ENCODE measurements at regions not wholly inside any gene's neighbourhood (a gene's known extent, or its start where the extent isn't known, plus 50 kb on each side); places are given as distances from the start of the nearest gene placed in this dataset.

GRCh38 chr2:184993746-184994145 lies 395.4 kb downstream of the ZNF804A start:
- no peak overlapping the region for H3K27ac Mint-ChIP-seq
- TF ChIP-seq USF2 (CRISPR knock-in tag; IDR thresholded peaks at IDR 0.05), result no peak
- TF ChIP-seq ZNF425 (CRISPR knock-in tag; conservative IDR thresholded peaks at IDR 0.05), result no peak
- TF ChIP-seq ZBTB21 (CRISPR knock-in tag; IDR thresholded peaks at IDR 0.05; ENCODE audit: borderline replicate concordance), result no peak
- no peak for TF ChIP-seq ZMAT4 (CRISPR knock-in tag; IDR thresholded peaks at IDR 0.05)
- no peak for TF ChIP-seq CREM (CRISPR knock-in tag; IDR thresholded peaks at IDR 0.05)
- TF ChIP-seq RELA (CRISPR knock-in tag; IDR thresholded peaks at IDR 0.05; ENCODE audit: borderline replicate concordance), result no peak
- TF ChIP-seq USF1 (CRISPR knock-in tag; IDR thresholded peaks at IDR 0.05), result no peak
- TF ChIP-seq ETV6 (CRISPR knock-in tag; IDR thresholded peaks at IDR 0.05), result no peak
- TF ChIP-seq PRRX2 (CRISPR knock-in tag; IDR thresholded peaks at IDR 0.05), result no peak
- no peak for TF ChIP-seq ZNF532 (CRISPR knock-in tag; IDR thresholded peaks at IDR 0.05; ENCODE audit: borderline replicate concordance)
- no peak for TF ChIP-seq ZNF121 (CRISPR knock-in tag; IDR thresholded peaks at IDR 0.05)
- no peak for TF ChIP-seq FOXJ3 (CRISPR knock-in tag; IDR thresholded peaks at IDR 0.05; ENCODE audit: borderline replicate concordance)
- no peak for TF ChIP-seq PRDM15 (CRISPR knock-in tag; IDR thresholded peaks at IDR 0.05)
- TF ChIP-seq ZNF671 (CRISPR knock-in tag; IDR thresholded peaks at IDR 0.05), result no peak
- TF ChIP-seq MLX (CRISPR knock-in tag; IDR thresholded peaks at IDR 0.05), result no peak
- ATAC-seq (no peak), DNase-seq (ENCODE audit: low spot score) (no peak)
- ChIA-PET CTCF (no interaction called here), POLR2A (no interaction called here)
- H3K4me1 Mint-ChIP-seq, result no peaks in the 10 kb centered on the region
- H3K36me3 Mint-ChIP-seq, result no peaks in the 10 kb centered on the region
- H3K4me3 Mint-ChIP-seq, result no peak overlapping the region
- peaks cover 29% of the 10 kb centered on the region for H3K9me3 Mint-ChIP-seq
- H3K27me3 Mint-ChIP-seq (ENCODE audit: low read depth), result no peaks in the 10 kb centered on the region
